OCI-M1 (cell line): ENCODE measurements at regions not wholly inside any gene's neighbourhood (a gene's known extent, or its start where the extent isn't known, plus 50 kb on each side); places are given as distances from the start of the nearest gene placed in this dataset.
"Not testable (repeated sequence)": the region's sequence is repeated elsewhere in the genome, so short reads cannot be mapped to it uniquely, and the experiment has no call there.

Source experiments
- DNase-seq: peaks from one replicate; lab custom pipeline; 2025; lab: John Stamatoyannopoulos, UW

- no peak for DNase-seq
Measured at GRCh38 chr13:44780591-44781280, 204.6 kb upstream of the TSC22D1 start.

GRCh38 chr13:44778761-44779484 is 202.8 kb upstream of the TSC22D1 start:
- peak; percentile 12 for DNase-seq

GRCh38 chr13:44775290-44775689 is 199.2 kb upstream of the TSC22D1 start:
- not testable (repeated sequence) for DNase-seq

GRCh38 chr13:44770951-44771350 is 194.8 kb upstream of the TSC22D1 start:
- DNase-seq, result no peak

GRCh38 chr13:44769686-44770085 is 193.6 kb upstream of the TSC22D1 start:
- DNase-seq, result no peak

GRCh38 chr13:44768775-44769581 is 192.8 kb upstream of the TSC22D1 start:
- DNase-seq, result no peak

GRCh38 chr13:44768239-44768638 is 192.1 kb upstream of the TSC22D1 start:
- DNase-seq, result no peak

- no peak for DNase-seq
Measured at GRCh38 chr13:44765001-44765471, 188.9 kb upstream of the TSC22D1 start.

GRCh38 chr13:44764302-44764692 is 188.2 kb upstream of the TSC22D1 start:
- DNase-seq, result peak; percentile 33

GRCh38 chr13:44763615-44764301 is 187.6 kb upstream of the TSC22D1 start:
- no peak for DNase-seq

- no peak for DNase-seq
Measured at GRCh38 chr13:44762911-44763310, 186.8 kb upstream of the TSC22D1 start.

- no peak for DNase-seq
Measured at GRCh38 chr13:44760434-44760833, 184.3 kb upstream of the TSC22D1 start.

GRCh38 chr13:44759384-44760360 is 183.5 kb upstream of the TSC22D1 start:
- no peak for DNase-seq

GRCh38 chr13:44758630-44759383 is 182.7 kb upstream of the TSC22D1 start:
- DNase-seq, result no peak

GRCh38 chr13:44757671-44758070 is 181.5 kb upstream of the TSC22D1 start:
- no peak for DNase-seq

- DNase-seq, result no peak
Measured at GRCh38 chr13:44756276-44756810, 180.2 kb upstream of the TSC22D1 start.

GRCh38 chr13:44755872-44756271 is 179.7 kb upstream of the TSC22D1 start:
- no peak for DNase-seq

- DNase-seq, result no peak
Measured at GRCh38 chr13:44752164-44752563, 176.0 kb upstream of the TSC22D1 start.

GRCh38 chr13:44750630-44751029 is 174.5 kb upstream of the TSC22D1 start:
- DNase-seq, result no peak

- no peak for DNase-seq
Measured at GRCh38 chr13:44749906-44750305, 173.8 kb upstream of the TSC22D1 start.
